Upper lobe of left lung (tissue), 4 donors: ENCODE measurements at regions not wholly inside any gene's neighbourhood (a gene's known extent, or its start where the extent isn't known, plus 50 kb on each side); places are given as distances from the start of the nearest gene placed in this dataset.

Source experiments
- CTCF ChIP-seq, 6 experiments: fragments of 450-650 bp in 4 of 6; fragments of 200-600 bp in 2 of 6; sonication (generic) in 2 of 6; IDR thresholded peaks; one replicate each; pipeline ENCODE4 v1.5.1; 2016 to 2019; ENCODE audit warnings: antibody characterized with exemption in 6 of 6
- POLR2A ChIP-seq, 4 donors: fragments of 450-650 bp; IDR thresholded peaks; one replicate each; pipeline ENCODE4 v1.5.1; 2016 to 2017; ENCODE audit warnings: antibody characterized with exemption in 4 of 4, mild to moderate bottlenecking in 2 of 4
- POLR2AphosphoS5 ChIP-seq, 2 donors: sonication (generic); formaldehyde crosslinking; IDR thresholded peaks; one replicate each; pipeline ENCODE4 v1.5.1; 2017; ENCODE audit warnings: antibody characterized with exemption in 2 of 2

DNA sequence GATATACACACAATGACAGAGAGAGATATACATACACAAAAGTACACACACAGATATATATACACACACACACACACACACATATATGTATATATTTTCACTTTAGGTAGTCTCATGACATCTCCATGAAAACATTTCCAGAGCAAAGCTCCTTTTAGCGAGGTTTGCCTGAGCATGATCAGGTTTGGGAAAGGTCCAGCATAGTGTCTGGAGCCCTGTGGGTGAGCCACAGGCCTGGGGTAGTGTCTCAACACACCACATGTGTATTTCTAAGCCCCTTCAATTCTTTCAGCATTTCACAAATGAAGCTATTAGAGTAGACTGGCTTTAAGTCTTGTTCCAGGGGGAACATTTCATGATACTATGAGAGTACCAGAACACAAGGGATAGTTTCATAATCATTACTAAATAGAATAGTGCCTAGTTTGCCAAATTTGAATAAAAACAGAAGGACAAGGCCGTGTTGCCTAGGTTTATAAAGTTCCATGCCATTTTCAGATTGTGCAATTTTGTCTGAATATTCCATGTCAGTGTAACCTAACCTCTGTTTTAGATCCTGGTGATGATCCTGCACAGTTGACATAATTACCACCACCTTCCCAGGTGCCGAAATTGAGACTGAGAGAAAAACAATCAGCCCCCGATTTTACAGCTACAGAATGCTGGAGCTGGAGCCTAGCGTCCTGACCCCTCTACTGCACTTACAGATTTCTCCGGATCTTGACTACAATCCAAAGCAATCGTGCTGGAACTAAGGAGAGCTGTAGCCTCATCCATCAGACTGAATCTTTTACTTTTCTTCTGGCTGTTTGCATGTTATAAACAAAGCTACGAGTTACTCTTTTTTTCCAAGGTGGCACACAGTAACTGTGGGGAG, 332.7 kb downstream of the CYRIA start:
- TF ChIP-seq POLR2A (IDR thresholded peaks at IDR 0.05) (no peak), CTCF (IDR thresholded peaks at IDR 0.05) (no peak), POLR2AphosphoS5 (IDR thresholded peaks at IDR 0.05) (no peak)
